Gastrocnemius medialis (tissue), 4 donors: ENCODE measurements at regions not wholly inside any gene's neighbourhood (a gene's known extent, or its start where the extent isn't known, plus 50 kb on each side); places are given as distances from the start of the nearest gene placed in this dataset.

Experiments
- POLR2A ChIP-seq, 2 donors: fragments of 450-650 bp; IDR thresholded peaks; one replicate each; pipeline ENCODE4 v1.6.1; 2017; ENCODE audit warnings: antibody characterized with exemption in 2 of 2, mild to moderate bottlenecking in 2 of 2, moderate library complexity in 2 of 2
- TF ChIP-seq, protein P1 (sequence below), 5 experiments: fragments of 450-650 bp in 3 of 5; fragments of 200-600 bp in 2 of 5; sonication (generic) in 2 of 5; IDR thresholded peaks in 4 of 5; conservative IDR thresholded peaks in 1 of 5; 1 replicate in 4 of 5; 2 replicates in 1 of 5; pipeline ENCODE4 v1.5.1; 2016 to 2019; ENCODE audit warnings: antibody characterized with exemption in 5 of 5, mild to moderate bottlenecking in 3 of 5, moderate library complexity in 3 of 5

DNA sequence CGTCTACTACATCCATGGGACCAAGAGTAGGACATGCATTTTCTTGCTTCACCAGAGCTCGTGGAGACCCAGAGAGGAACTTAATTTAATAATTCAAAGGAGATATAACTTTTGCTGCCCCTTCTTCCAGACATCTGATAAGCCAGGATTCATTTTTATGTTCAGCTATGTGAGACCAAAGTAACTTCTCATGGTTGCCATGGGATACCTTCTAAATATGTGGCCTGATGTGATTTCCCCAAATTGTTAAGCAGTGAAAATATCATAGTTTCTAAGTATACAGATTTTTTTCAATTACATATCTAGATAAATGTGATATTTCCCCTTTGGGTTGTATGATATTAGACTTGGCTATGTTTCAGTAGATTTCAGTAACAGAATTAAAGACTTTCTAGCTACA is 185.5 kb upstream of the FN1 start:
- TF ChIP-seq, protein P1, sequence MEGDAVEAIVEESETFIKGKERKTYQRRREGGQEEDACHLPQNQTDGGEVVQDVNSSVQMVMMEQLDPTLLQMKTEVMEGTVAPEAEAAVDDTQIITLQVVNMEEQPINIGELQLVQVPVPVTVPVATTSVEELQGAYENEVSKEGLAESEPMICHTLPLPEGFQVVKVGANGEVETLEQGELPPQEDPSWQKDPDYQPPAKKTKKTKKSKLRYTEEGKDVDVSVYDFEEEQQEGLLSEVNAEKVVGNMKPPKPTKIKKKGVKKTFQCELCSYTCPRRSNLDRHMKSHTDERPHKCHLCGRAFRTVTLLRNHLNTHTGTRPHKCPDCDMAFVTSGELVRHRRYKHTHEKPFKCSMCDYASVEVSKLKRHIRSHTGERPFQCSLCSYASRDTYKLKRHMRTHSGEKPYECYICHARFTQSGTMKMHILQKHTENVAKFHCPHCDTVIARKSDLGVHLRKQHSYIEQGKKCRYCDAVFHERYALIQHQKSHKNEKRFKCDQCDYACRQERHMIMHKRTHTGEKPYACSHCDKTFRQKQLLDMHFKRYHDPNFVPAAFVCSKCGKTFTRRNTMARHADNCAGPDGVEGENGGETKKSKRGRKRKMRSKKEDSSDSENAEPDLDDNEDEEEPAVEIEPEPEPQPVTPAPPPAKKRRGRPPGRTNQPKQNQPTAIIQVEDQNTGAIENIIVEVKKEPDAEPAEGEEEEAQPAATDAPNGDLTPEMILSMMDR (IDR thresholded peaks at IDR 0.05 in 4 of 5, conservative IDR thresholded peaks at IDR 0.05 in 1 of 5) = no peak
- TF ChIP-seq POLR2A (IDR thresholded peaks at IDR 0.05) = no peak
